K562 (cell line): ENCODE measurements at regions not wholly inside any gene's neighbourhood (a gene's known extent, or its start where the extent isn't known, plus 50 kb on each side); places are given as distances from the start of the nearest gene placed in this dataset.

Experiments used
- ATAC-seq: fragments of 200-7000 bp; cut with Tn5 transposase; 3 replicates; pipeline ENCODE4 v1.9.1; 2020; ENCODE audit warnings: moderate library complexity
- BruUV-seq: library from RNA; stranded (reverse); fragments of 400-500 nt; replicated peaks from 2 replicates; lab custom pipeline; 2021; lab: Mats Ljungman, UMichigan
- CTCF ChIA-PET: fragments of 300-600 bp; formaldehyde crosslinking; extraction: SDS; loops from one replicate; lab custom pipeline; 2021; ENCODE audit warnings: low intra/inter-chr PET ratio; lab: Yijun Ruan, JAX
- POLR2A ChIA-PET: fragments of 300-600, 350-650 bp; sonication (Branson Sonifier 250); formaldehyde crosslinking; extraction: SDS; loops from one replicate; lab custom pipeline; 2021; ENCODE audit warnings: antibody characterized with exemption, inconsistent platforms; lab: Yijun Ruan, JAX
- DNase-seq, 4 experiments: peaks; one replicate each; pipeline versions ENCODE4 v3.0.0 to v3.0.0-alpha.2; 2011 to 2018; ENCODE audit warnings: low spot score in 3 of 4, mixed read lengths in 3 of 4; ENCODE audit errors: extremely low read depth in 1 of 4
- FAIRE-seq: peaks from 2 replicates; lab custom pipeline; 2011; peaks lifted over from hg19 to GRCh38; lab: Jason Lieb, UNC
- H2AFZ ChIP-seq: 2 replicates; pipeline ENCODE4 v1.6.0; 2011; ENCODE audit warnings: low read depth, low read length, control low read depth, inconsistent platforms
- H3K27ac ChIP-seq: fragments of 200-600 bp; 3 replicates; pipeline ENCODE4 v1.8.0; 2011; ENCODE audit warnings: low read depth, mild to moderate bottlenecking, control low read depth, inconsistent platforms, low read length, moderate library complexity, mixed read lengths; ENCODE audit errors: extremely low read depth
- H3K27me3 ChIP-seq, 2 experiments: fragments of 300-600 bp in 1 of 2; 2 replicates in 1 of 2; 3 replicates in 1 of 2; pipeline versions ENCODE4 v1.6.0 to v1.8.0; 2011; ENCODE audit warnings: inconsistent platforms in 2 of 2, low read length in 2 of 2, mild to moderate bottlenecking in 1 of 2, mixed read lengths in 1 of 2, moderate library complexity in 1 of 2; ENCODE audit not compliant: control insufficient read depth in 2 of 2, insufficient read depth in 2 of 2
- H3K36me3 ChIP-seq: fragments of 300-600 bp; 3 replicates; pipeline ENCODE4 v1.8.0; 2011; ENCODE audit warnings: mild to moderate bottlenecking, low read length, inconsistent platforms; ENCODE audit not compliant: control insufficient read depth, insufficient read depth
- H3K4me1 ChIP-seq, 2 experiments: fragments of 200-600 bp in 1 of 2; replicated peaks in 1 of 2; 2 replicates in 1 of 2; 3 replicates in 1 of 2; pipeline versions ENCODE4 v1.5.1 to v1.8.0; 2011; ENCODE audit warnings: inconsistent platforms in 2 of 2, low read length in 2 of 2, mild to moderate bottlenecking in 1 of 2, mixed read lengths in 1 of 2, moderate library complexity in 1 of 2; ENCODE audit not compliant: control insufficient read depth in 2 of 2, insufficient read depth in 2 of 2
- H3K4me2 ChIP-seq: 2 replicates; pipeline ENCODE4 v1.6.1; 2011; ENCODE audit warnings: low read length, control low read depth, inconsistent platforms, mixed read lengths; ENCODE audit not compliant: insufficient read depth
- H3K4me3 ChIP-seq: fragments of 200-600 bp; sonication (generic), shearing (Covaris generic); 2 replicates; pipeline ENCODE4 v1.5.1; 2016; ENCODE audit warnings: control low read depth, inconsistent platforms
- H3K79me2 ChIP-seq: fragments of 200-600 bp; 3 replicates; pipeline ENCODE4 v1.8.0; 2011; ENCODE audit warnings: low read length, inconsistent platforms; ENCODE audit not compliant: control insufficient read depth, insufficient read depth
- H3K9ac ChIP-seq, 2 experiments: 2 replicates each; pipeline versions ENCODE4 v1.6.0 to v1.6.1; 2011; ENCODE audit warnings: low read depth in 2 of 2, low read length in 2 of 2, control low read depth in 1 of 2, inconsistent platforms in 1 of 2, mild to moderate bottlenecking in 1 of 2, mixed read lengths in 1 of 2; ENCODE audit not compliant: insufficient read depth in 1 of 2
- H3K9me1 ChIP-seq: one replicate; pipeline ENCODE4 v1.6.0; 2011; ENCODE audit warnings: inconsistent platforms, mild to moderate bottlenecking, low read length, moderate library complexity; ENCODE audit not compliant: control insufficient read depth, insufficient read depth
- H3K9me3 ChIP-seq: replicated peaks from 2 replicates; pipeline ENCODE4 v1.5.1; 2011; ENCODE audit warnings: low read depth, low read length, inconsistent platforms; ENCODE audit not compliant: control insufficient read depth, insufficient read depth
- H4K20me1 ChIP-seq: replicated peaks from 2 replicates; pipeline ENCODE4 v1.6.1; 2011; ENCODE audit warnings: low read length, inconsistent platforms, mixed read lengths; ENCODE audit not compliant: control insufficient read depth, insufficient read depth
- C11orf30 ChIP-seq: fragments of 450-650 bp; IDR thresholded peaks from 2 replicates; pipeline ENCODE4 v1.6.1; 2016; ENCODE audit warnings: low read depth, mild to moderate bottlenecking
- KDM1A ChIP-seq, 2 experiments: fragments of 450-650 bp; IDR thresholded peaks; 2 replicates each; pipeline ENCODE4 v1.6.1; 2016; ENCODE audit warnings: mild to moderate bottlenecking in 2 of 2
- MXI1 ChIP-seq: IDR thresholded peaks from 2 replicates; pipeline ENCODE4 v1.6.1; 2011; ENCODE audit warnings: low read depth, mild to moderate bottlenecking, improper control_type of control experiment, low read length
- POU5F1 ChIP-seq: fragments of 150-350 bp; IDR thresholded peaks from 2 replicates; pipeline ENCODE4 v1.6.1; 2014; ENCODE audit warnings: borderline replicate concordance, low read length, low read depth, mild to moderate bottlenecking; ENCODE audit not compliant: partially characterized antibody
- TAF1 ChIP-seq: IDR thresholded peaks from 2 replicates; pipeline ENCODE4 v1.6.1; 2011; ENCODE audit warnings: mild to moderate bottlenecking, low read length, moderate library complexity; ENCODE audit not compliant: insufficient read depth, control insufficient read depth, severe bottlenecking; ENCODE audit errors: extremely low read depth
- WGBS: fragments of 100-300 bp; shearing (Covaris generic); methylation state at CpG from one replicate; pipeline ENCODE4 v1.1.6; 2016; ENCODE audit warnings: low coverage, mixed read lengths; ENCODE audit not compliant: insufficient coverage; ENCODE audit errors: missing lambda C conversion rate; 5-methylcytosine and 5-hydroxymethylcytosine counted together
- in situ Hi-C: fragments of 300-500 bp; cut with MboI; formaldehyde crosslinking; loops from 4 replicates; pipeline ENCODE4 v1.15.0; 2018; ENCODE audit warnings: inconsistent platforms, mixed read lengths
- intact Hi-C: fragments of 100-400 bp; cut with micrococcal nuclease; formaldehyde crosslinking; loops from 2 replicates; pipeline ENCODE4 v1.14.2; 2022
- TF ChIP-seq, protein P1 (sequence below), 3 experiments: IDR thresholded peaks in 2 of 3; conservative IDR thresholded peaks in 1 of 3; 2 replicates each; pipeline ENCODE4 v1.5.1; 2011 to 2012; ENCODE audit warnings: low read length in 3 of 3, mild to moderate bottlenecking in 3 of 3, control low read depth in 2 of 3, improper control_type of control experiment in 1 of 3, inconsistent platforms in 1 of 3, low read depth in 1 of 3, mixed read lengths in 1 of 3, moderate library complexity in 1 of 3; ENCODE audit not compliant: insufficient read depth in 2 of 3
- TF ChIP-seq, protein P2 (sequence below), 2 experiments: fragments of 450-650 bp; formaldehyde crosslinking in 1 of 2; IDR thresholded peaks; 2 replicates each; pipeline versions ENCODE4 v1.4.0 to v1.6.1; 2014 to 2020; ENCODE audit warnings: mild to moderate bottlenecking in 2 of 2, borderline replicate concordance in 1 of 2, low read depth in 1 of 2

DNA sequence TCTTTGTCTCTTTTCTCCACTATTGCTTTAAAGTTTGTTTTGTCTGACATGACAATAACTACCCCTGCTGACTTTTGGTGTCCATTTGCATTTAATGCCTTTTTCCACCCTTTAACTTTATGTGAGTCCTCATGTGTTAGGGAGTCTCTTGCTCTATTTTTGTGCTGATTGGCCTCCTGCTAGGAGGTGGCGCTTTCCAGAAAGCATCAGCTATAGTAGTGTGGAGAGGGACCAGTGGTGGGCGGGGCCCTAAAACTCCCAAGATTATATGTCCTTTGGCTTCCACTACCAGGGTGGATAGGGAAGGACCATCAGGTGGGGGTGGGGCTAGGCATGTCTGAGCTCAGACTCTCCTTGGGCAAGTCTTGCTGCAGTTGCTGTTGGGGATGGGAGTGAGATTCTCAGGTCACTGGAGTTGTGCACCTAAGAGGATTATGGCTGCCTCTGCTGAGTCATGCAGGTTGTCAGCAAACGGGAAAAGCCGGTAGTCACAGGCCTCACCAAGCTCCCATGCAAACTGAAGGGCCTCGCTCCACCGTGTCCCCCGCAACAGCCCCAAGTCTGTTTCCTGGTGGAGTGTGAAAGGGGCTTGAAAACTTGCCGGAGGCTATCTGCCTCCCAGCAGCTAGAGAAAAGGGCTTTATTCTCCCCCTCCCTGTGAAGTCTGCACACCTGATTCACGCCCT is 156.3 kb downstream of the CPEB2 start (continued):
- peak; percentile 78 for TF ChIP-seq C11orf30
- TF ChIP-seq KDM1A (IDR thresholded peaks at IDR 0.05), result no peak
- TF ChIP-seq TAF1, result no peak
- no peak for TF ChIP-seq POU5F1

DNA sequence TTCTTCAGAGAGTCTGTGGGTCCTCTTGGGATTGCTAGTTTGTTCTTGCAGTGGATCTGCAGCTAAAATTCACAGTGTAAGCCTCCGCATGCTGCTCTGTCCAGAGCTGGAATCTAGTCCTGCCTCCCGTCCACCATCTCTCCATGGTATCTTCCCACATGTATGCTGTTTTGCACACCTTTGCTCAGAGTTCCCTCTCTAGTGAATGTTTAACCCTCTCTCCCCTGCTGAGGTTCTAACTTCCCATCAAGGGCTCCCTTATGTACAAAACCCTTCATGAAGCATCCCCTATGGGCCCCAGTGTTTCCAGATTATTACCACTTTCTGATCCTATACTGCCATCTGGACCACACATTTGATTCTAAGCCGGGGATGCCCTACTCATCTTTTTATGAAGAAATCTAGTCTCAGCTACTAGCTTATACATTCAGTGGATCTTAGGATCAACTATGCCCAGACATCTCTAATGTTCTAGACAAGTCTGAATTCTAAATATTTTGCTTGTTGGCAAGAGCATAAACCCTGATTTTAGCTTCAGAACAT is 157.3 kb downstream of the CPEB2 start:
- no peak for TF ChIP-seq MXI1
- TF ChIP-seq, protein P1, sequence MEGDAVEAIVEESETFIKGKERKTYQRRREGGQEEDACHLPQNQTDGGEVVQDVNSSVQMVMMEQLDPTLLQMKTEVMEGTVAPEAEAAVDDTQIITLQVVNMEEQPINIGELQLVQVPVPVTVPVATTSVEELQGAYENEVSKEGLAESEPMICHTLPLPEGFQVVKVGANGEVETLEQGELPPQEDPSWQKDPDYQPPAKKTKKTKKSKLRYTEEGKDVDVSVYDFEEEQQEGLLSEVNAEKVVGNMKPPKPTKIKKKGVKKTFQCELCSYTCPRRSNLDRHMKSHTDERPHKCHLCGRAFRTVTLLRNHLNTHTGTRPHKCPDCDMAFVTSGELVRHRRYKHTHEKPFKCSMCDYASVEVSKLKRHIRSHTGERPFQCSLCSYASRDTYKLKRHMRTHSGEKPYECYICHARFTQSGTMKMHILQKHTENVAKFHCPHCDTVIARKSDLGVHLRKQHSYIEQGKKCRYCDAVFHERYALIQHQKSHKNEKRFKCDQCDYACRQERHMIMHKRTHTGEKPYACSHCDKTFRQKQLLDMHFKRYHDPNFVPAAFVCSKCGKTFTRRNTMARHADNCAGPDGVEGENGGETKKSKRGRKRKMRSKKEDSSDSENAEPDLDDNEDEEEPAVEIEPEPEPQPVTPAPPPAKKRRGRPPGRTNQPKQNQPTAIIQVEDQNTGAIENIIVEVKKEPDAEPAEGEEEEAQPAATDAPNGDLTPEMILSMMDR (IDR thresholded peaks at IDR 0.05 in 2 of 3, conservative IDR thresholded peaks at IDR 0.05 in 1 of 3; ENCODE audit: insufficient read depth in 2 of 3, low read depth in 1 of 3, low read length in 3 of 3), result peak in 1 of 3 experiments; percentile 16; a peak in 1 of 6 replicates
- TF ChIP-seq, protein P2, sequence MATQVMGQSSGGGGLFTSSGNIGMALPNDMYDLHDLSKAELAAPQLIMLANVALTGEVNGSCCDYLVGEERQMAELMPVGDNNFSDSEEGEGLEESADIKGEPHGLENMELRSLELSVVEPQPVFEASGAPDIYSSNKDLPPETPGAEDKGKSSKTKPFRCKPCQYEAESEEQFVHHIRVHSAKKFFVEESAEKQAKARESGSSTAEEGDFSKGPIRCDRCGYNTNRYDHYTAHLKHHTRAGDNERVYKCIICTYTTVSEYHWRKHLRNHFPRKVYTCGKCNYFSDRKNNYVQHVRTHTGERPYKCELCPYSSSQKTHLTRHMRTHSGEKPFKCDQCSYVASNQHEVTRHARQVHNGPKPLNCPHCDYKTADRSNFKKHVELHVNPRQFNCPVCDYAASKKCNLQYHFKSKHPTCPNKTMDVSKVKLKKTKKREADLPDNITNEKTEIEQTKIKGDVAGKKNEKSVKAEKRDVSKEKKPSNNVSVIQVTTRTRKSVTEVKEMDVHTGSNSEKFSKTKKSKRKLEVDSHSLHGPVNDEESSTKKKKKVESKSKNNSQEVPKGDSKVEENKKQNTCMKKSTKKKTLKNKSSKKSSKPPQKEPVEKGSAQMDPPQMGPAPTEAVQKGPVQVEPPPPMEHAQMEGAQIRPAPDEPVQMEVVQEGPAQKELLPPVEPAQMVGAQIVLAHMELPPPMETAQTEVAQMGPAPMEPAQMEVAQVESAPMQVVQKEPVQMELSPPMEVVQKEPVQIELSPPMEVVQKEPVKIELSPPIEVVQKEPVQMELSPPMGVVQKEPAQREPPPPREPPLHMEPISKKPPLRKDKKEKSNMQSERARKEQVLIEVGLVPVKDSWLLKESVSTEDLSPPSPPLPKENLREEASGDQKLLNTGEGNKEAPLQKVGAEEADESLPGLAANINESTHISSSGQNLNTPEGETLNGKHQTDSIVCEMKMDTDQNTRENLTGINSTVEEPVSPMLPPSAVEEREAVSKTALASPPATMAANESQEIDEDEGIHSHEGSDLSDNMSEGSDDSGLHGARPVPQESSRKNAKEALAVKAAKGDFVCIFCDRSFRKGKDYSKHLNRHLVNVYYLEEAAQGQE (IDR thresholded peaks at IDR 0.05; ENCODE audit: borderline replicate concordance), result 0 out of 2 replicates have a peak, but pooled peaks have one; percentile 10
- TF ChIP-seq, protein P2 (CRISPR knock-in tag; IDR thresholded peaks at IDR 0.05; ENCODE audit: low read depth), result no peak
- TF ChIP-seq, all 486 proteins: peak for 2
- no peak for DNase-seq
- Histone ChIP-seq H3K4me3 (no peak overlapping the region), H3K4me2 (no peak overlapping the region), H3K4me1 (peaks cover 5 to 6% of the 10 kb centered on the region in 2 experiments; a peak in 2 of 5 replicates), H4K20me1 (no peaks in the 10 kb centered on the region), H3K9ac (no peak overlapping the region), H3K9me3 (no peaks in the 10 kb centered on the region), H3K9me1 (no peaks in the 10 kb centered on the region), H3K27me3 (no peaks in the 10 kb centered on the region), H3K79me2 (no peaks in the 10 kb centered on the region), H3K36me3 (no peaks in the 10 kb centered on the region), H3K27ac (no peak overlapping the region), H2AFZ (peak overlapping the region; percentile 88)
- POLR2A ChIA-PET, result interaction anchor here (0.6 to 0.8 kb wide), 2 partner anchors 10 to 36 kb away, joined by 3 read pairs; no protein-coding TSS in a partner anchor
- no TSS peak for BruUV-seq
- no peak for ATAC-seq
- in situ Hi-C loops (no loop called here), intact Hi-C loops (loop anchor here (5.0 to 10.0 kb wide), 2 partner anchors 157 to 1505 kb away; partner anchors contain the start of gene CPEB2)
- WGBS, result 88% methylated on average over 3 of the region's 3 CpGs
- CTCF ChIA-PET, result no interaction called here
- no peak for FAIRE-seq
